IMR-90 (cell line): ENCODE measurements at regions not wholly inside any gene's neighbourhood (a gene's known extent, or its start where the extent isn't known, plus 50 kb on each side); places are given as distances from the start of the nearest gene placed in this dataset.

Experiments
- ATAC-seq: fragments of 200-7000 bp; cut with Tn5 transposase; 2 replicates; pipeline ENCODE4 v1.9.1; 2020; ENCODE audit warnings: low read depth, mild to moderate bottlenecking, moderate library complexity
- BruUV-seq: library from RNA; stranded (reverse); fragments of 400-500 nt; replicated peaks from 2 replicates; lab custom pipeline; 2021; lab: Mats Ljungman, UMichigan
- CTCF ChIA-PET: fragments of 300-600 bp; formaldehyde crosslinking; extraction: SDS; loops from one replicate; lab custom pipeline; 2021; ENCODE audit warnings: antibody characterized with exemption; lab: Yijun Ruan, JAX
- POLR2A ChIA-PET: fragments of 300-600 bp; sonication (Branson Sonifier 250); formaldehyde crosslinking; loops from one replicate; lab custom pipeline; 2022; ENCODE audit warnings: antibody characterized with exemption; ENCODE audit not compliant: unreplicated experiment; lab: Charles Lee
- DNase-seq: peaks from one replicate; pipeline ENCODE4 v3.0.0; 2013
- H2AFZ ChIP-seq: replicated peaks from 2 replicates; pipeline ENCODE3; 2013; ENCODE audit warnings: low read length, mild to moderate bottlenecking; ENCODE audit not compliant: poor library complexity
- H2AK5ac ChIP-seq: 2 replicates; pipeline ENCODE4 v1.6.1; 2013; ENCODE audit warnings: low read depth, low read length, inconsistent platforms
- H2AK9ac ChIP-seq: replicated peaks from 2 replicates; pipeline ENCODE3; 2013; ENCODE audit warnings: mild to moderate bottlenecking, low read depth, low read length, moderate library complexity; ENCODE audit not compliant: poor library complexity
- H2BK120ac ChIP-seq: 2 replicates; pipeline ENCODE4 v1.6.1; 2013; ENCODE audit warnings: low read depth, low read length, inconsistent platforms
- H2BK15ac ChIP-seq: 3 replicates; pipeline ENCODE4 v1.6.1; 2013; ENCODE audit warnings: low read depth, low read length, inconsistent platforms
- H2BK20ac ChIP-seq: 2 replicates; pipeline ENCODE4 v1.6.1; 2013; ENCODE audit warnings: low read depth, mild to moderate bottlenecking, inconsistent platforms, low read length, moderate library complexity
- H2BK5ac ChIP-seq: 2 replicates; pipeline ENCODE4 v1.6.1; 2013; ENCODE audit warnings: mild to moderate bottlenecking, low read depth, low read length, inconsistent platforms; ENCODE audit not compliant: poor library complexity, severe bottlenecking
- H3K14ac ChIP-seq: replicated peaks from 2 replicates; pipeline ENCODE4 v1.6.1; 2013; ENCODE audit warnings: low read depth, low read length, inconsistent platforms
- H3K18ac ChIP-seq: 2 replicates; pipeline ENCODE4 v1.6.1; 2013; ENCODE audit warnings: low read depth, low read length, control low read depth
- H3K23ac ChIP-seq: 2 replicates; pipeline ENCODE4 v1.6.1; 2013; ENCODE audit warnings: low read depth, low read length, inconsistent platforms
- H3K27ac ChIP-seq: 2 replicates; pipeline ENCODE4 v1.5.1; 2013; ENCODE audit warnings: mild to moderate bottlenecking, control low read depth, low read length; ENCODE audit not compliant: insufficient read depth
- H3K27me3 ChIP-seq: 2 replicates; pipeline ENCODE4 v1.6.1; 2013; ENCODE audit warnings: low read length; ENCODE audit not compliant: control insufficient read depth, insufficient read depth
- H3K36me3 ChIP-seq: 2 replicates; pipeline ENCODE4 v1.6.1; 2013; ENCODE audit warnings: low read length, mixed read lengths; ENCODE audit not compliant: control insufficient read depth, insufficient read depth
- H3K4ac ChIP-seq: 2 replicates; pipeline ENCODE4 v1.6.1; 2013; ENCODE audit warnings: low read depth, low read length, inconsistent platforms
- H3K4me1 ChIP-seq: 2 replicates; pipeline ENCODE4 v1.6.1; 2013; ENCODE audit warnings: low read length, mixed read lengths; ENCODE audit not compliant: control insufficient read depth, insufficient read depth
- H3K4me2 ChIP-seq: 2 replicates; pipeline ENCODE4 v1.6.1; 2013; ENCODE audit warnings: low read depth, mild to moderate bottlenecking, control low read depth, low read length, moderate library complexity
- H3K4me3 ChIP-seq: 2 replicates; pipeline ENCODE4 v1.5.1; 2013; ENCODE audit warnings: low read depth, mild to moderate bottlenecking, control low read depth, low read length, moderate library complexity; ENCODE audit not compliant: insufficient read depth
- H3K56ac ChIP-seq: 2 replicates; pipeline ENCODE4 v1.6.1; 2013; ENCODE audit warnings: low read length, inconsistent platforms; ENCODE audit not compliant: insufficient read depth; ENCODE audit errors: extremely low read depth
- H3K79me1 ChIP-seq, 2 experiments: 2 replicates each; pipeline ENCODE4 v1.6.1; 2013; ENCODE audit warnings: low read length in 2 of 2, inconsistent platforms in 1 of 2, low read depth in 1 of 2
- H3K9ac ChIP-seq: 2 replicates; pipeline ENCODE4 v1.6.1; 2013; ENCODE audit warnings: low read depth, low read length, control low read depth
- H3K9me1 ChIP-seq: 2 replicates; pipeline ENCODE4 v1.6.1; 2013; ENCODE audit warnings: low read length, inconsistent platforms; ENCODE audit not compliant: insufficient read depth
- H3K9me3 ChIP-seq: 2 replicates; pipeline ENCODE4 v1.6.1; 2013; ENCODE audit warnings: low read length; ENCODE audit not compliant: control insufficient read depth, insufficient read depth
- H4K20me1 ChIP-seq: 2 replicates; pipeline ENCODE4 v1.6.1; 2013; ENCODE audit warnings: low read length, inconsistent platforms; ENCODE audit not compliant: insufficient read depth
- H4K5ac ChIP-seq: 2 replicates; pipeline ENCODE4 v1.6.1; 2013; ENCODE audit warnings: mild to moderate bottlenecking, low read depth, low read length, control low read depth
- H4K8ac ChIP-seq, 2 experiments: 2 replicates each; pipeline ENCODE4 v1.6.1; 2013; ENCODE audit warnings: low read depth in 2 of 2, low read length in 2 of 2, control low read depth in 1 of 2, inconsistent platforms in 1 of 2
- H4K91ac ChIP-seq: 2 replicates; pipeline ENCODE4 v1.6.1; 2013; ENCODE audit warnings: low read depth, low read length, inconsistent platforms; ENCODE audit not compliant: insufficient read depth
- CTCF ChIP-seq: conservative IDR thresholded peaks from 2 replicates; pipeline ENCODE4 v1.5.1; 2012; ENCODE audit warnings: mild to moderate bottlenecking, low read depth, low read length, improper control_type of control experiment
- MXI1 ChIP-seq: IDR thresholded peaks from 2 replicates; pipeline ENCODE4 v1.6.1; 2012; ENCODE audit warnings: low read depth, mild to moderate bottlenecking, low read length, moderate library complexity, borderline replicate concordance
- RAD21 ChIP-seq: IDR thresholded peaks from 2 replicates; pipeline ENCODE4 v1.6.1; 2012; ENCODE audit warnings: low read length, improper control_type of control experiment
- RFX5 ChIP-seq: IDR thresholded peaks from 2 replicates; pipeline ENCODE4 v1.8.0; 2012; ENCODE audit warnings: low read depth, mild to moderate bottlenecking, low read length, moderate library complexity
- WGBS, 2 experiments: methylation state at CpG; one replicate each; pipeline versions ENCODE4 v1.1.5 to v1.1.7; 2013; ENCODE audit warnings: missing lambda C conversion rate in 2 of 2; ENCODE audit not compliant: insufficient read length in 1 of 2; ENCODE audit errors: extremely low coverage in 2 of 2; 5-methylcytosine and 5-hydroxymethylcytosine counted together
- dilution Hi-C: fragments of 300-500 bp; cut with HindIII; formaldehyde crosslinking; loops from one replicate; pipeline ENCODE4 v1.14.3; 2018; ENCODE audit warnings: low sequenced_read_pairs; ENCODE audit not compliant: unreplicated experiment
- in situ Hi-C: fragments of 300-500 bp; cut with MboI; formaldehyde crosslinking; loops from 3 replicates; pipeline ENCODE4 v1.14.3; 2019; ENCODE audit warnings: low sequenced_read_pairs, inconsistent platforms, mixed read lengths
- intact Hi-C: fragments of 100-400 bp; cut with micrococcal nuclease; formaldehyde crosslinking; loops from 2 replicates; pipeline ENCODE4 v1.10.0; 2022

DNA sequence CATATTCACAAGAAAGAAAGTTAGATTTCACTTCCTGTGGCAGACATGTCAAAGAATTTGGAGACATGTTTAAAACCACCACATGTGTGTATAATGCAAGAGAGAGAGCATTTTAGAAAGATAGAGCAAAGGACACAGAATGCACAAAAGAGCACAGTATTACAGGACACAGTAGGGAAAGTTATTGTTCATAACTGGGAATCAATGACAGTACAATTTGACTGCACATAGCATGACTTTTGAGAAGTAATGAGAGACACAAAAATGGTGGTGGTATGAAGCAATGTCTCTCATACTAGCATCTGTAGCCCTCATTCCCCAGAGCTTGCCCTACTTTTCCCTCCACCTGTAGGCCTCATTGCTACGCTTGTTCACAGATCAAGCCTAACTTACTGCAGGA is 499.2 kb downstream of the PTPRC start:
- H4K8ac ChIP-seq = no peak overlapping the region
- no peaks in the 10 kb centered on the region for H4K20me1 ChIP-seq
- H2BK120ac ChIP-seq = no peak overlapping the region
- no peak overlapping the region for H2AK9ac ChIP-seq
- ATAC-seq = no peak
- H2BK15ac ChIP-seq = no peak overlapping the region
- no peak overlapping the region for H2AFZ ChIP-seq
- H3K4me2 ChIP-seq = no peak overlapping the region
- no peak overlapping the region for H3K56ac ChIP-seq
- H3K79me1 ChIP-seq = no peaks in the 10 kb centered on the region
- in situ Hi-C loops (no loop called here), intact Hi-C loops (no loop called here), dilution Hi-C loops (no loop called here)
- no peak for DNase-seq
- no peak overlapping the region for H3K4ac ChIP-seq
- no peak overlapping the region for H3K27ac ChIP-seq
- TF ChIP-seq CTCF (no peak), RAD21 (no peak), MXI1 (no peak), RFX5 (no peak)
- H3K9ac ChIP-seq = no peak overlapping the region
- no peak overlapping the region for H2BK5ac ChIP-seq
- BruUV-seq = no TSS peak
- H2BK20ac ChIP-seq = no peak overlapping the region
- H3K9me3 ChIP-seq = no peaks in the 10 kb centered on the region
- no peak overlapping the region for H3K23ac ChIP-seq
- no peak overlapping the region for H3K14ac ChIP-seq
- 0 out of 2 replicates have a peak, but pooled peaks cover 3% of the 10 kb centered on the region for H3K9me1 ChIP-seq
- H3K18ac ChIP-seq = no peak overlapping the region
- CTCF ChIA-PET = no interaction called here
- H3K36me3 ChIP-seq = no peaks in the 10 kb centered on the region
- no peak overlapping the region for H4K91ac ChIP-seq
- H3K27me3 ChIP-seq = no peaks in the 10 kb centered on the region
- H3K4me1 ChIP-seq = no peaks in the 10 kb centered on the region
- WGBS, 2 experiments = no CpG with 5 or more reads among the region's 1 CpG
- POLR2A ChIA-PET = no interaction called here
- H2AK5ac ChIP-seq = no peak overlapping the region
- no peak overlapping the region for H4K5ac ChIP-seq
- no peak overlapping the region for H3K4me3 ChIP-seq
